Erythroblast (primary cell): ENCODE measurements at regions not wholly inside any gene's neighbourhood (a gene's known extent, or its start where the extent isn't known, plus 50 kb on each side); places are given as distances from the start of the nearest gene placed in this dataset.

ENCODE experiments used
- GATA1 ChIP-seq: IDR thresholded peaks from 2 replicates; pipeline ENCODE4 v1.6.1; 2011; ENCODE audit warnings: low read depth, mild to moderate bottlenecking, control low read depth, low read length, moderate library complexity
- POLR2A ChIP-seq: IDR thresholded peaks from 2 replicates; pipeline ENCODE4 v1.6.1; 2011; ENCODE audit warnings: mild to moderate bottlenecking, low read length

DNA sequence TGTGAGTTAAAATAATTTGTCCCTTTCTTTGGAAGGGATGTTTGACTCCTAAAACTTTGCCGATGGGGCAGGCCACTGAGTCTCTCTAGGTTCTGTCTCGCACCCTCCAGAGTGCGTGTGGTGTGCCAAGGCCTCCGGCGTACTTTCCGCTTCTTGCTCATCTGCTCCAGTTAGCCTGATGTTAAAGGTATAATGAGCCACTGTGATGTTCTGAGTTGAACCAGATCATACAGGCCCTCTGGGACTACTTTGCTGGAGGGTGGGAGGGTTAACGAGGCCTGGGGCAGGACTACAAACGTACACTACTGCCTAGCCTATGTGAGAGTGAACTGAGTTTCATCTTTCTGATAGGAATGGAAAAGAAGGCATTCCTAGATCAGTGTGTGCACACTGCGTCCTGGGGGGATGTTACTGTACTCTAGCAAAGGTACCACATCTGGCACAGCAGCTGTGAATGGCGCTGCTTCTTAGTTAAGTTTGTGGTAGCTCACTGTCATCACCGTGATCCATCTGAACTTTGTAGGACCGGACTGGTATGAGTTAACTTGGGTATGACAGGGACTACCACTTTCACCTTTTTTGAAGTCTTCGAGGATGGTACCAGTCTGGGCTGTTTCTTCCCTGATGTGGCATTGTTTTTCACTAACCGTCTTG, 60.2 kb downstream of the RGS12 start:
- TF ChIP-seq POLR2A (no peak), GATA1 (no peak)
